ENCODE measurements at regions not wholly inside any gene's neighbourhood (a gene's known extent, or its start where the extent isn't known, plus 50 kb on each side); places are given as distances from the start of the nearest gene placed in this dataset.
A peak's percentile ranks its signal among the peaks of the same experiment; 100 is the strongest.

GRCh38 chrY:21174697-21175463 lies 336.3 kb upstream of the RBMY1B start:
- no peak for DNase-seq (ENCODE audit: low spot score)

DNA sequence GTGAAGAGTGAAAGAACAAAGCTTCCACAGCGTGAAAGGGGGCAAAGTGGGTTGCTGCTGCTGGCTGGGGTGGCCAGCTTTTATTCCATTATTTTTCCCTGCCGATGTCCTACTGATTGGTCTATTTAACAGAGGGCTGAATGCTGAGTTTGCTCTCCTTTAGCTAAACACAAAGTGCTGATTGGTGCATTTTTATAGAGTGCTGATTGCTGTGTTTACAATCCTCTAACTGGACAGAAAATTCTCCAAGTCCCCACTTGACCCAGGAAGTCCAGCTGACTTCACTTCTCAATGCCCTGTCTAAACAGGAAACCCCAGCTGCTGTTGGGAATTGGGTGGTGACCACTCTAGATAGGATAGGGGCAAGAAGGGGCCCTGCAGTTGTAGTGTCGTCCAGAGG lies 335.6 kb upstream of the RBMY1B start:
- DNase-seq (ENCODE audit: low spot score), result no peak

DNA sequence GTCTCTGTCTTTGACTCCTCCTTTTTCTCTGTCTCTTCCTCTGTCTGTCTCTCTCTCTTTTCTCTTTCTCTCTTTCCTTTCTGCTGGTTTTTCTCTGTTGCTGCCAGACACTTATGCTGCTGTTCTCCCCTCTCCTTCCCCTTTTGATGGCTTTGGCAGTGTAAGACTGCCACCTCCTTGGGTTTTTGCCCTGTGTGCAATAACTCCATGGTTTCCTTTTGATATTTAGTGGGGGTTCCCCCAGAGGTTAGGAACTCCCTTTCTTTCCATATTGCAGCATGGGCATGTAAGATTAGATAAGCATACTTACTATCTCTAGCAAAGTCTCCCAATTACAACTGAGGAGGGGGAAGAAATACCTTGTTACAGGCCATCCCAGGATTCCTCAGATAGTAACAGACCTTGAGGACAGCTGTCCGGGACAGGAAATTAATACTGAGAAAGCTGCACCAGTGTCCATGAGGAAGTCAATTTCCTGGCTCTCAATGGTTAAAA lies 333.8 kb upstream of the RBMY1B start:
- DNase-seq (ENCODE audit: low spot score), result no peak

DNA sequence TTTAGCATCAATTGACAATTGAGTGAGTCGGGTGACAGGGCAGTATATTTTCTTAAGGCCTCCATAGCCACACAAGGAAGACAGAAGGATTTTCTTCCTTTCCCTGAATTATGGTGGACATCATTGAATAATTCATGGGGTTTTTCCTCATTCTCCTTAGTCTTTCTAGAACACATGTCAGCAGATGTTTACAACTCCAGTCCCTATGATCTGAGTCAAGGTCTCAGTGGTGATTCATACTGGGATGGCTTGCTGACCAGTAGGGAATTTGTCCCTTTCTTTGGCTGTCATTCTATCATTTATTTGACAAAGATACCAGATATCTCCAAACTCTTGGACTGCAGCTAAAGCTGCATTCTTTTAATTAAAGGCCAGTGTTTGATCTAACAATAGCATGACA lies 332.9 kb upstream of the RBMY1B start:
- DNase-seq (ENCODE audit: low spot score), result no peak

GRCh38 chrY:21180921-21181320 lies 330.2 kb upstream of the RBMY1B start:
- peak; percentile 15 for DNase-seq (ENCODE audit: low spot score)

- DNase-seq (ENCODE audit: low spot score), result no peak
Observed at GRCh38 chrY:21184271-21184670, 326.9 kb upstream of the RBMY1B start.

GRCh38 chrY:21185419-21186105 lies 325.6 kb upstream of the RBMY1B start:
- no peak for DNase-seq (ENCODE audit: low spot score)

GRCh38 chrY:21192694-21193093 lies 318.4 kb upstream of the RBMY1B start:
- no peak for DNase-seq (ENCODE audit: low spot score)

DNA sequence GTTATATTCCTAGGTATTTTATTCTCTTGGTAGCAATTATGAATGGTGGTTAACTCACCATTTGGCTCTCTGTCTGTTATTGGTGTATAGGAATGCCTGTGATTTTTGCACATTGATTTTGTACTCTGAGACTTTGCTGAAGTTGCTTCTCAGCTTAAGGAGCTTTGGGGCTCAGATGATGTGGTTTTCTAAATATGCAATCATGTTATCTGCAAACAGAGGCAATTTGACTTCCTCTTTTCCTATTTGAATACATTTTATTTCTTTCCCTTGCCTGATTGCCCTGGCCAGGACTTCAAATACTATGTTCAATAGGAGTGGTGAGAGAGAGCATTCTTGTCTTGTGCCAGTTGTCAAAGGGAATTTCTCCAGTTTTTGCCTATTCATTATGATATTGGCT lies 310.9 kb upstream of the RBMY1B start:
- DNase-seq (ENCODE audit: low spot score), result no peak

DNA sequence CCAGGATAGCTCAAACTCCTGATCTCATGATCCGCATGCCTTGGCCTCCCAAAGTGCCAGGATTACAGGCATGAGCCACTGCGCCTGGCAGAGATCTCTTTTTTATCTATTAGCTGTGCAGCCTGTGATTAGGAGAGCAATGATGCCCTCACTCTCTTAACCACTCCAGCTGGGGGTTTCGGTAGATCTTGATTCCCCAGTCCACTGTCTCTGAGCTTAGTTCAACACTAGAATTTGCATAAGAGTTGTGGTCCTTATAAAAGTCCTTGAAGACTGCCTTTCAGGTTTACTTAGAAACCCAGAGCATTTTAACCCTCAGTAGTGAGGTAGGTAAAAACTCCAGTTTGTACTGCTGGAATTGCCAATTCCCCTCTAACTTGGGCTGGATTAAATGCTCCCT lies 283.3 kb upstream of the RBMY1B start:
- no peak for DNase-seq (ENCODE audit: low spot score)

GRCh38 chrY:21240221-21240620 lies 270.9 kb upstream of the RBMY1B start:
- no peak for DNase-seq (ENCODE audit: low spot score)

- DNase-seq (ENCODE audit: low spot score), result peak; percentile 30
Observed at GRCh38 chrY:21240662-21241310, 270.4 kb upstream of the RBMY1B start.

GRCh38 chrY:21242793-21243192 lies 268.3 kb upstream of the RBMY1B start:
- no peak for DNase-seq (ENCODE audit: low spot score)

DNA sequence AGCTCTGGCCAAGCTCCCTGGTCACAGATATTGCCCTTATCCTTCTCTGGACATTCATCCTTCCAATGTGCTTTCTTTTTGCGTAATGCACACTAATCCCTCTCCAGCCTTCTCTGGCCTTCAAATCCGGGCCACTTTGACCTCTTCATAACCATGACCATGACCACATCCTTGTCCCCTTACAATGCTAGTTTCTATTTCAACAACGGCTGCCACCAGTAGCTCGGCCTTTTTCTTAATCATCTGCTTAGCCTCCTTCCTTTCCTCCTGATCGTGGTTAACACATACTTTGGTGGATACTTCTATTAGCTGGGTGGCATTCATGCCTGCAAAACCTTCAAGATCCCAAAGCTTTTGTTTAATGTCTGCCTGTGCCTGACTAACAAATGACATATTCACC lies 264.4 kb upstream of the RBMY1B start:
- no peak for DNase-seq (ENCODE audit: low spot score)

DNA sequence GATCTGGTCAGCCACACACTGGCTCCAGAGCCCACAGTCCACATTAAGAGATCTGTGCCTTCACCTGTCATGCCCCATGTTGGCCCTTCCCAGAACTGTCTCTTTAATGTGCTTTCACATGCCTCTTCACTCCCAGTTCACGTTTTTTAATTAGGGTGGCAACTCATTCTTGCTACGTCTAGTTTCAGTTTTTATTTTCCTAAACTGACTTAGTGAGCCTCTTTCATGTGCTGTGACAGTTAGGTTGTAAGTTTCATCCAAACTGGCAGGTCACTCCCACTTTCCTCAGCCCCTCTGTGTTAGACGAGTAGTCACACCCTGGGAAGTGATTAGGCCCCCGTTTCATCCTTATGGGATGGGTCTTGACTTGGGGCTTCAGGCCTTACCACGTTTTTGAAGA lies 262.5 kb upstream of the RBMY1B start:
- DNase-seq (ENCODE audit: low spot score), result peak; percentile 4

DNA sequence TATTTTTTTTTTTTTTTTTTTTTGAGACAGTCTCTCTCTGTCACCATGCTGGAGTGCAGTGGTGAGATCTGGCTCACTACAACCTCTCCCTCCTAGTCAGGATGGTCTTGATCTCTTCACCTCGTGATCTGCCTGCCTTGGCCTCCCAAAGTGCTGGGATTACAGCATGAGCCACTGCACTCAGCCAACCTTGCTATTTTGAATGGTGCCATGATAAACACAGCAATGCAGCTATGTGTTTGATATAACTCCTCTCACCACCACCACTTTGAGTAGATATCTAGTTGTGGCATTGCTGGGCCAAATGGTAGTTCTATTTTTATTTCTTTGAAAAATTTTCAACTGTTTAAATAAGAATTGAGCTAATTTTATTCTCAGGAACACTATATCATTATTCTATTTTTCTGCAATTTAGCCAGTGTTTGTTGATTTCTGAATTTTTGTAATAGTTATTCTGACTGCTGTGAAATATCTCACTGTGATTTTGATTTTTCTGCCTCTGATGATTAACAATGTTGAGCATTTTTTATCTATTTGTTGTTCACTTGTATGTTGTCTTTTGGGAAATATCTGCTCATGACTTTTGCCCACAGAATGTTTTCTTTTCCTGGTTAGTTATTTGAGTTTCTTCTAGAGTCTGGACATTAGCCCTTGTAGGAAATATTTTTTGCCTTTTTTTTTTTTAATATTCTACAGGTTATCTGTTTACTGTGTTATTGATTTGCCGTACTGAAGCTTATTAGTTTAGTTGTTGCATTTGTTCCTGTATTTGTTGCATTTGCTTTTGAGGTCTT lies 257.5 kb upstream of the RBMY1B start:
- DNase-seq (ENCODE audit: low spot score), result peak; percentile 11

DNA sequence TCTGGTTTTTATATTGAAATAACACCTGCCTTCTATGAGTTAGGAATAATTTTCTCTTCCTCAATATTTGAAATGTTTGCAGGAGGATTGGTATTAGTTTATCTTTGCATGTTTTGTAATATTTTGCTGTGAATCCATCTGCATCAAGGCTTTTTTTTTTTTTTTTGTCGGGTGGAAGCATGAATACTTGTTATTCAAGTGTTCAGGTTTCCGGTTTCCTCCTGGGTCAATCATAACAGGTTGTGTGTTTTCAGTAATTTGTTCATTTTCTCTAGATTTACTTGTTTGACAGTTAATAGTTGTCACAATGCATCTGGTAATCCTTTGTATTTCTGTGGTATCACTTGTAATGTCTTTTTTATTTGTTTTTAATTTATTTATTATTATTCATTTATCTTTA lies 256.7 kb upstream of the RBMY1B start:
- peak; percentile 12 for DNase-seq (ENCODE audit: low spot score)

DNA sequence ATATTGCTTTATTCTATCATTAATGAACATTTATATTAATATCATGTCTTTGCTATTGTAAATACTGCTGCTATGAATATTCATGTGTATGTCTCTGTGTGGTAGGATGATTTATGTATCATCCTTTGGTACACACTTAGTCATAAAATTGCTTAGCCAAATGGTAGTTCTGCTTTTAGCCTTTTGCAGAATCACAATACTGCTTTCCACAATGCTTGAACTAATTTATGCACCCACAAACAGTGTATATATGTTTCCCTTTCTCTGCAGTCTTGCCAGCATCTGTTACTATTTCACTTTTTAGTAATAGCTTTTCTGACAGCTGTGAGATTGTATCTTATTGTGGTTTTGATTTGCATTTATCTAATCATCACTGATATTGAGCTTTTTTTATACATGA lies 254.3 kb upstream of the RBMY1B start:
- no peak for DNase-seq (ENCODE audit: low spot score)

DNA sequence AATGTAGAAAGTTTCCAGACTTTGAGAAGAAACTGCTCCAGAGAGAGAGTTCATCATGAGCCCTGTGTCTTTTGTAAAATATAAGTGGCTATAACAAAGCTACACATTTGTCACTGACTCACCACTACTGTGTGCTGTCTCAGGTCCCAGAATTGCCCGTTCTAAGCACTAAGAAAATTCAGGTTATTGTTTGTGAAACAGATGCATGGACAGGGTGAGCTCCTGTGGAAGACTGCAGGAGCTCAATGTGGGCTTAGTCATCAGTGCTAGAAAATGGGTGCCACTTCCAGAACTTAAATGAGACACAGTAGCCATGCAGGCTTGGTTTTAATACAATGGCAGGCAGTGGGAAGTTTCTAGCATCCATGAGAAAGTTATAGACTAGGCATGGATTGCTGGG lies 251.4 kb upstream of the RBMY1B start:
- no peak for DNase-seq (ENCODE audit: low spot score)

DNA sequence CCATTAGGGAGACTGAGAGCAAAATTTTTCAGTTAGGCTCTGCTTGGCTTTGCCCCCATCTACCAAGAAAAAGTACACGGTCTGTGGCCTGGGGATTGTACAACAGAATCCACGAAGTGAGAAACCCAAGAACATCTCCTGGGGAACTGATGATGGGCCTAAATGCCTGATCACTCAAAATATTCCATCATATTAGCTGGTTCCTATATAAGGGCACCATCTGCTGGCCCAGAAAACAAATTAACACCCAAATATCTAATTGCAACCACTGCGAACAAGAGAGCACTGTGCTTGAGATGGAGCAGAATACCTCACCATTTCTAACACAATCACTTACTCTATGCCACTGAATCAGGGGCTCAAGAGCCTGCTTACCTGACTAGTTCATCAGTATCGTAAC lies 250.8 kb upstream of the RBMY1B start:
- DNase-seq (ENCODE audit: low spot score), result peak; percentile 37

DNA sequence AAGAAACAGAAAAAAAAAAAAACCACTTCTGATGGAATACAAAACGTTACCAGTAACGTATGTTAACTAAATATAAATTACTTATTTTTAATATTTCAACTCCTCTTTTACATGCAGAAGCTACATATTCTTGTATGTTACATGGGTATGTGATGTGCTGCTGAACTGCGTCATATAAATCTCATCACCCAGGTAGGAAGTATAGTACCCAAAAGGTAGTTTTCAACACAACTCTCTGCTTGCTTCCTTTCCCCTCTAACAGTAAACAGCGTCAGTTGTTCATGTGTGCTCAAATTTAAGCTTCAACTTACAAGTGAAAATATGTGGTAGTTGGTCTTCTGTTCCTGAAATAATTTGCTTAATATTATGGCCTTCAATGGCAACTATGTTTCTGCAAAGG lies 250.0 kb upstream of the RBMY1B start:
- no peak for DNase-seq (ENCODE audit: low spot score)

GRCh38 chrY:21266751-21267150 lies 244.4 kb upstream of the RBMY1B start:
- no peak for DNase-seq (ENCODE audit: low spot score)

All from hematopoietic multipotent progenitor cell treated with erythropoietin and hydrocortisone succinate and interleukin-3 and kit ligand, for 17 days (in vitro differentiated cells).